ENCODE measurements at regions not wholly inside any gene's neighbourhood (a gene's known extent, or its start where the extent isn't known, plus 50 kb on each side); places are given as distances from the start of the nearest gene placed in this dataset.

GRCh38 chr9:38342096-38342495, 50.4 kb upstream of the ALDH1B1 start:
- TF ChIP-seq RAD21 (IDR thresholded peaks at IDR 0.05) (no peak), MAX (IDR thresholded peaks at IDR 0.05) (no peak), GABPA (IDR thresholded peaks at IDR 0.05 in 1 of 2, conservative IDR thresholded peaks at IDR 0.05 in 1 of 2) (no peak), REST (IDR thresholded peaks at IDR 0.05) (no peak), FOXA1 (IDR thresholded peaks at IDR 0.05) (no peak)
- TF ChIP-seq, protein P1, sequence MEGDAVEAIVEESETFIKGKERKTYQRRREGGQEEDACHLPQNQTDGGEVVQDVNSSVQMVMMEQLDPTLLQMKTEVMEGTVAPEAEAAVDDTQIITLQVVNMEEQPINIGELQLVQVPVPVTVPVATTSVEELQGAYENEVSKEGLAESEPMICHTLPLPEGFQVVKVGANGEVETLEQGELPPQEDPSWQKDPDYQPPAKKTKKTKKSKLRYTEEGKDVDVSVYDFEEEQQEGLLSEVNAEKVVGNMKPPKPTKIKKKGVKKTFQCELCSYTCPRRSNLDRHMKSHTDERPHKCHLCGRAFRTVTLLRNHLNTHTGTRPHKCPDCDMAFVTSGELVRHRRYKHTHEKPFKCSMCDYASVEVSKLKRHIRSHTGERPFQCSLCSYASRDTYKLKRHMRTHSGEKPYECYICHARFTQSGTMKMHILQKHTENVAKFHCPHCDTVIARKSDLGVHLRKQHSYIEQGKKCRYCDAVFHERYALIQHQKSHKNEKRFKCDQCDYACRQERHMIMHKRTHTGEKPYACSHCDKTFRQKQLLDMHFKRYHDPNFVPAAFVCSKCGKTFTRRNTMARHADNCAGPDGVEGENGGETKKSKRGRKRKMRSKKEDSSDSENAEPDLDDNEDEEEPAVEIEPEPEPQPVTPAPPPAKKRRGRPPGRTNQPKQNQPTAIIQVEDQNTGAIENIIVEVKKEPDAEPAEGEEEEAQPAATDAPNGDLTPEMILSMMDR (IDR thresholded peaks at IDR 0.05; ENCODE audit: low read depth, low read length, missing input control): no peak
- TF ChIP-seq, protein P2, sequence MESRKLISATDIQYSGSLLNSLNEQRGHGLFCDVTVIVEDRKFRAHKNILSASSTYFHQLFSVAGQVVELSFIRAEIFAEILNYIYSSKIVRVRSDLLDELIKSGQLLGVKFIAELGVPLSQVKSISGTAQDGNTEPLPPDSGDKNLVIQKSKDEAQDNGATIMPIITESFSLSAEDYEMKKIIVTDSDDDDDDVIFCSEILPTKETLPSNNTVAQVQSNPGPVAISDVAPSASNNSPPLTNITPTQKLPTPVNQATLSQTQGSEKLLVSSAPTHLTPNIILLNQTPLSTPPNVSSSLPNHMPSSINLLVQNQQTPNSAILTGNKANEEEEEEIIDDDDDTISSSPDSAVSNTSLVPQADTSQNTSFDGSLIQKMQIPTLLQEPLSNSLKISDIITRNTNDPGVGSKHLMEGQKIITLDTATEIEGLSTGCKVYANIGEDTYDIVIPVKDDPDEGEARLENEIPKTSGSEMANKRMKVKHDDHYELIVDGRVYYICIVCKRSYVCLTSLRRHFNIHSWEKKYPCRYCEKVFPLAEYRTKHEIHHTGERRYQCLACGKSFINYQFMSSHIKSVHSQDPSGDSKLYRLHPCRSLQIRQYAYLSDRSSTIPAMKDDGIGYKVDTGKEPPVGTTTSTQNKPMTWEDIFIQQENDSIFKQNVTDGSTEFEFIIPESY (IDR thresholded peaks at IDR 0.05): no peak

Data from liver (tissue), 3 donors.